Activated naive CD8-positive, alpha-beta T cell (primary cell): ENCODE measurements at regions not wholly inside any gene's neighbourhood (a gene's known extent, or its start where the extent isn't known, plus 50 kb on each side); places are given as distances from the start of the nearest gene placed in this dataset.

ENCODE experiments used
- H3K27ac Mint-ChIP-seq: one replicate; pipeline ENCODE4 v1.8.0; 2021; ENCODE audit warnings: mixed read lengths
- H3K27me3 Mint-ChIP-seq: one replicate; pipeline ENCODE4 v1.8.0; 2021; ENCODE audit warnings: mixed read lengths
- H3K36me3 Mint-ChIP-seq: one replicate; pipeline ENCODE4 v1.8.0; 2021; ENCODE audit warnings: mixed read lengths
- H3K4me1 Mint-ChIP-seq: one replicate; pipeline ENCODE4 v1.8.0; 2021; ENCODE audit warnings: low read depth, mixed read lengths
- H3K4me3 Mint-ChIP-seq: one replicate; pipeline ENCODE4 v1.8.0; 2021; ENCODE audit warnings: mild to moderate bottlenecking, mixed read lengths
- H3K9me3 Mint-ChIP-seq: one replicate; pipeline ENCODE4 v1.8.0; 2021; ENCODE audit warnings: low read depth, mixed read lengths

DNA sequence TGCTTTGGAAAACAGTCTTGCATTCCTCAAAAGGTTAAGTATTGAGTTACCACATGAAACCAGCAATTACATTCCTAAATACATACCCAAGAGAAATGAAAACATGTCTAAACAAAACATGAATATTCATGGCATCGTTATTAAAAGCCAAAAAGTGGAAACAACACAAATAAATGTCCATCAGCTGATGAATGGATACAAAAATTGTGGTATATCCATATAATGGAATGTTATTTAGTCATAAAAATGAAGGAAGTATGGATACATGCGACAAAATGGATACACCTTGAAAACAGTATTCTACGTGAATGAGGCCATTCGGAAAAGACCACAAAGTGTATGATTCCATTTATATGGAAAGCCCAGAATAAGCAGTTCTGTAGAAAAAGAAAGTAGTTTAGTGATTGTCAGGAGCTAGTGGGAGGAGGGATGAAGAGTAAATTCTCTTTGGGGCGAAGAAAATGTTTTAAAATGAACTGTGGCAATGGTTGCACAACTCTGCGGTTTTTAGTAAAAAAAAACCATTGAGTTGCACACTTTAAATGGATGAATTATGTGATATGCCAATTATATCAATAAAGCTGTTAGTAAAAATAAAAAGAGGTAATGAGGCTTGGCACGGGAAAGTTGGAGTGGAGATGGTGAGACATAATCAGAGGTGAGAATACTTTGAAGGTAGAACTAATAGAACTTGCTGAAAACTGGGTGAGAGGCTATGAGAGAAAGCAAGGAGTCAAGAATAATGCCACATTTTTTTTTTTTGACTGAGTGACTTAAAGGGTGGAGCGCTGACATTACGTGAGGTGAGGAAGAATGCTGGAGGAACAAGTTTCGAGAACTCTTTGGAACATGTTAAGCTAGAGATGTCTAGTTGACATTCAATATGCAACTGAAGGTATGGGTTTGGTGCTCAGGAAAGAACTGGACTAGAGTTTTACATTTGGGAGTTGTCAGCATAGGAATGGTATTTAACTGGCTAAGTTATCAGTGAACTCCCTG, 194.9 kb upstream of the ZNF608 start:
- H3K27ac Mint-ChIP-seq: no peak overlapping the region

DNA sequence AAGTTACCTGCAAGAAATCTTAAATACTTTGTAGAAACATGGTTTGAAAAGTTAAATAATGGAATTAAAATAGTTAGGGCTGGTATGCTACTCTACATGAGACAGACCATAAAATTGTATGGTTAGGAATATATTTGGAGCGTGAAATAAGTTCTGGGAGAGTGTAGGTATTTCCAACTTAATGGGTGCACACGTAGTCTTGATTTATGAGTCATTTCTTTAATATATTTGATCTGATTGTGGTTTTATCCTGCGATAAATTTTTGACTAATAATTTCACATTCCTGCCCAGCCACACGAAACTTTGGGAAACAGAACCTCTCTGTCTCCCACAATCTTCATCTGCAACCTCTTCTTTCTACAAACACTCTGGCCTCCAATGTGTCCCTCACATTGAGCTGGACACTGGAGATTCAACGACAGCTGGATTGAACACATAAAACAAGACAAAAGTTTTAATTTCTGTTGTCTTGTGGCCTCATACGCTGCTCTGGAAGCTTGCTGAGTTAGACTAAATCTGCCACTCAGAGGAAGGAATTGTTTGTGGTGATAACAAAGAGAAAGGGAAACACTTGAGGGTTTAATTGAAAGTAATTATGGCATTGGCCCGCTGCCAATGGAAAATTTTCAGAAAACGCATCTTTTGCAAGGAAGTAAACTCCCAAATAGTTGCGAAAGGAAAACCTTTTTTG, 201.8 kb upstream of the ZNF608 start:
- Mint-ChIP-seq H3K9me3 (no peaks in the 10 kb centered on the region), H3K36me3 (no peaks in the 10 kb centered on the region), H3K4me1 (no peaks in the 10 kb centered on the region), H3K27me3 (no peaks in the 10 kb centered on the region), H3K27ac (no peak overlapping the region), H3K4me3 (no peak overlapping the region)

More for the DNA sequence above, 194.9 kb upstream of the ZNF608 start:
- Mint-ChIP-seq H3K4me3 (no peak overlapping the region), H3K9me3 (peaks cover 4% of the 10 kb centered on the region), H3K36me3 (no peaks in the 10 kb centered on the region), H3K4me1 (no peaks in the 10 kb centered on the region), H3K27me3 (no peaks in the 10 kb centered on the region)

DNA sequence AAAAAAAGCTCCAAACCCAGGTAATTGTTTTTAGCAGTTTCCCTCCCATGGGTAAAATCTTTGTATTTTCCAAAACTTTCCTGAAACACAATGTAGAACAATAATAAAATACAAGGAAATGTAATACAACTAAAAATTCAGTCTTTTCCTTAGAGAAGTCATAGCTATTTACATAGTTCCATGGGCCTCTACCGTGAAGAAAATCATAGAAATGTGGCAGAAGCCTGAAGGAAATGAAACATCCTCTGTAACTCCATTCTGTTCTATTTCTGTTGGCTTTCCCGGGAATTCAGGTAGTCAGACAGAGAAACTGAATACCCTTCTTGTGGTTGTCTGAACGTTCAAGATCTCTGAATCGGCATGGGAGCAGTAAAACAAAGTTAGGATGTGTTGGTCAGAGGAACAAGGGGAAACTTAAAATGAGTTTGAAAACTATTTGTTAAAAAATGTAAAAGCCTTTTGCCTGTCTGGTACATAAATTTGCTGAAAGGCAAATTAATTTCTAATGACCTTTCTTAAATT, 202.4 kb upstream of the ZNF608 start:
- no peak overlapping the region for H3K4me3 Mint-ChIP-seq
- no peaks in the 10 kb centered on the region for H3K36me3 Mint-ChIP-seq
- no peaks in the 10 kb centered on the region for H3K9me3 Mint-ChIP-seq
- no peak overlapping the region for H3K27ac Mint-ChIP-seq
- H3K27me3 Mint-ChIP-seq: no peaks in the 10 kb centered on the region
- no peaks in the 10 kb centered on the region for H3K4me1 Mint-ChIP-seq

DNA sequence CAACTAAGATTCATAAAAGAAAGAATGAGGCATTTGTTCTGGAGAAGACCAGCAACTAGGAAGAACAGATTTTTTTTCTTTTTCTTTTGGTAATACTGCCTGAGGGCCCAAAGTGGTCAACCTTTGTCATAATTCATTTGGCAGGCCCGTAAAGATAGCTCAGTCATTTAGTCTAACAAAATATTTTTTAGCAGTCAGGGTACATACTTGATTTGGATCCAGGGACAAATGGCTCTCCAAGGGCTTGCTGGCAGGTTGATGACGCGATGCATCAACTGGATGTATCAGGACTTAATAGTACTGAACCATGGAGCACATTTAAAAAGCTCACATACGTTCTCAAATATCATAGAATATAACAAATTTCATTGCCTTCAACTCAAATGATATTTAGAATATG, 203.4 kb upstream of the ZNF608 start:
- Mint-ChIP-seq H3K4me1 (no peaks in the 10 kb centered on the region), H3K4me3 (no peak overlapping the region), H3K36me3 (no peaks in the 10 kb centered on the region), H3K9me3 (no peaks in the 10 kb centered on the region), H3K27ac (no peak overlapping the region), H3K27me3 (no peaks in the 10 kb centered on the region)

DNA sequence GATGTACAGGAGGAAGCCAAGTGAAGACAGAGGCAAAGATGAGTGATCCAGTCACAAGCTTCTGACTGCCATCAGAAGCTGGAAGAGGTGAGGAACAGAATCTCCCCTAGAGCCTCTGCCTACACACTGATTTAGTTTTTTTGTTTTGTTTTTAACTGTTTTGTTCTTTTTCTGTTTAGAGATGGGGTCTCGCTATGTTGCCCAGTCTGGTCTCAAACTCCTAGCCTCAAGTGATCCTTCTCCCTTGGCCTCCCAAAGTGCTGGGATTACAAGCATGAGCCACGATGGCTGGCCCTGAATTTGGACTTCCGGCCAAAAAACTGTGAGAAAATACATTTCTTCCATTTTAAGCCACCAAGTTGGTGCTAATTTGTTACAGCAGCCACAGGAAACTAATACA, 204.7 kb upstream of the ZNF608 start:
- Mint-ChIP-seq H3K4me3 (no peak overlapping the region), H3K27ac (no peak overlapping the region)

DNA sequence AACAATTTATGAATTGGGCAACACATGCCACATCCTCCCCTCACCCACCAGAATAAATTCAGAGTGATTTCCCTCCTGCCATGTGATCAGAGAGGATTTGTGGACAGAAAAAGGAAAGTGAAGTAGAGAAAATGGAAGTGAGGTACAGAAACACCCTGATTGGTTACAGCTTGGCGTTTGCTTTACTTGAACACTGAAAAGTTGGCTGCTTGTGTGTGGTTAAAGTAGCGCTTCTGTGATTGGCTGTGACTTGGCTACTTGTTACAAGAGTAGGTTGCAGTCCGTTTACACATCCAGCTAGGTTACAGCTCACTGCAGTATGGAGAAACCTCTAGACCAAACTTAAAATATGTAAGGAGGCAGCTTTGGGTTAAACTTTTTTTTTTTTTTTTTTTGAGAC, 205.2 kb upstream of the ZNF608 start:
- H3K27ac Mint-ChIP-seq: no peak overlapping the region
- H3K9me3 Mint-ChIP-seq: no peaks in the 10 kb centered on the region
- no peaks in the 10 kb centered on the region for H3K27me3 Mint-ChIP-seq
- no peak overlapping the region for H3K4me3 Mint-ChIP-seq
- no peaks in the 10 kb centered on the region for H3K36me3 Mint-ChIP-seq
- H3K4me1 Mint-ChIP-seq: no peaks in the 10 kb centered on the region

More for the DNA sequence above, 204.7 kb upstream of the ZNF608 start:
- H3K27me3 Mint-ChIP-seq: no peaks in the 10 kb centered on the region
- H3K4me1 Mint-ChIP-seq: no peaks in the 10 kb centered on the region
- H3K9me3 Mint-ChIP-seq: no peaks in the 10 kb centered on the region
- H3K36me3 Mint-ChIP-seq: no peaks in the 10 kb centered on the region

DNA sequence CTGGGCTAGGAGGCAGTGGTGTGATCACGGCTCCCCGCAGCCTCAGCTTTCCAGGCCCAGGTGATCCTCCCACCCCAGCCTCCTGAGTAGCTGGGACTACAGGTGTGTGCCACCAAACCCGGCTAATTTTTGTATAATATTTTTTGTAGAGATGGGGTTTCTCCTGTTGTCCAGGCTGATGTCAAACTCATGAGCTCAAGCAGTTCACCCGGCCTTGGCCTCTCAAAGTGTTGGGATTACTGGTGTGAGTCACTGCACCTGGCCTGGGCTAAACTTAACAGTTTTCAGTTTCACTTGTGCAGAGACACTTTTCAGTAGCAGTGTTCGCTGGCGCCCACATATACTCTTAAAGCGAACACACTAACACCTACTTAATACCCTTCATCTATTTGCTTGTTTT, 205.6 kb upstream of the ZNF608 start:
- Mint-ChIP-seq H3K27me3 (no peaks in the 10 kb centered on the region), H3K27ac (no peak overlapping the region), H3K4me1 (no peaks in the 10 kb centered on the region), H3K4me3 (no peak overlapping the region), H3K36me3 (no peaks in the 10 kb centered on the region), H3K9me3 (no peaks in the 10 kb centered on the region)

DNA sequence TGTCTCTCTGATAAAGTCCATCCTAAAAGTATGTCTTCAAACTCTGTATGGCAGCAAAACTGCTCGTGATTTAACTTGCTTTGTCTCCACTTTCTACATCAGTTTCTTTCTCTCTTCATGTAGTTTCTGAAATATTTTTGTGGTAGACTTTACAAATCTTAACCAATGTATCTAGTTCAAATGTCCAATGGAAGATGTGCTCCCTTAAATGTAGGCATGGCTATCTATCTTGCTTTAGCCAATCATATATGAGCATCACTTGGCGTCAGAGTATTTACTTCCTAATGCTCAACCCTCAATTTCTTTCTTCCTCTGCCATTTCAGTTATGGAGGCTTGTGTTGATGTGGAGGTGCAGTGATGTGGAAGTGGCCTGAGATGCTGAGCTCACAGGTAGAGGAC, 206.1 kb upstream of the ZNF608 start:
- H3K27me3 Mint-ChIP-seq: no peaks in the 10 kb centered on the region
- H3K36me3 Mint-ChIP-seq: no peaks in the 10 kb centered on the region
- no peaks in the 10 kb centered on the region for H3K4me1 Mint-ChIP-seq
- H3K27ac Mint-ChIP-seq: no peak overlapping the region
- no peaks in the 10 kb centered on the region for H3K9me3 Mint-ChIP-seq
- no peak overlapping the region for H3K4me3 Mint-ChIP-seq

DNA sequence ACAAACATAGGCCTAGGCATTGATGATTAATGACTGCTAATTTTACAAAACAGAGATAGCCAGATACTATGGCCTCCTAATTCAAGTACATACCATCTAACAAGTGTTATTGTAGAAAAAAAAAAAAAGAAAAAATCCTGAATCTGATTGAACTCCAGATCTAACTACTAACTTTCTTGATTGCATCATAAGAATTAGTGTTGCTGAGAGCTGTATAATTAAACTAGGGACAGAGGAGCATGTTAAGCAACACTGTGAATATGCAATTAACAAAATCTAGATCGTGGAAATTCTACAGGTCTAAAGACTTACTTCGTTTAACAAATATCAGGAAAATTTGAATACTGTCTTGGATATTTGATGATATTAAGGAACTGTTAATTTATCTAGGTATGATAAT, 208.3 kb upstream of the ZNF608 start:
- H3K27ac Mint-ChIP-seq: no peak overlapping the region
- no peaks in the 10 kb centered on the region for H3K9me3 Mint-ChIP-seq
- H3K4me1 Mint-ChIP-seq: no peaks in the 10 kb centered on the region
- H3K36me3 Mint-ChIP-seq: no peaks in the 10 kb centered on the region
- H3K27me3 Mint-ChIP-seq: no peaks in the 10 kb centered on the region
- H3K4me3 Mint-ChIP-seq: no peak overlapping the region

DNA sequence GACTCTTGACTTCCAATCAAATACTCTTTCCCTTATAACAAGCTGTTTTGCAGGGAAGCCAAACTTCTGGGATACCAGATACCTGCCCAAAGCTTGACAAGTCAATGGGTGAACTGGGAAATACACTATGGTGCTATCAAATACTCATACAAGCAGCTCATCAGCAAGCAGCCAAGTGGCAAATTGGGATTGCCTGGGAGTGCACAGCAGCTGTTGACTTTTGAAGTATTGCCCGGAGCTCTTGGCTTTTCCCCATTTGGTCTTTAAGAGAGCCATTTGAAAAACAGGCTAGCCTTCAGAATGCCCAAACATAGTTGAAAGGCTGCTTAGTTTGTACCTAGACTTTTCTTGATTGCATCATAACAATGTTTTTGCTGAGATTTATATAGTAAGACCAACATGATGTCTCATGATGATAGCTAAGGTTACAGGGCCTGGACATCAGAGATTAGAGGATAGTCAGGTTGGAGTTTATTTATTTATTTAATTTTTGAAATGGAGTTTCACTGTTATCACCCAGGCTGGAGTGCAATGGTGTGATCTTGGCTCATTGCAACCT, 210.1 kb upstream of the ZNF608 start:
- Mint-ChIP-seq H3K27me3 (no peaks in the 10 kb centered on the region), H3K4me1 (no peaks in the 10 kb centered on the region), H3K27ac (no peak overlapping the region), H3K9me3 (no peaks in the 10 kb centered on the region), H3K36me3 (no peaks in the 10 kb centered on the region), H3K4me3 (no peak overlapping the region)

DNA sequence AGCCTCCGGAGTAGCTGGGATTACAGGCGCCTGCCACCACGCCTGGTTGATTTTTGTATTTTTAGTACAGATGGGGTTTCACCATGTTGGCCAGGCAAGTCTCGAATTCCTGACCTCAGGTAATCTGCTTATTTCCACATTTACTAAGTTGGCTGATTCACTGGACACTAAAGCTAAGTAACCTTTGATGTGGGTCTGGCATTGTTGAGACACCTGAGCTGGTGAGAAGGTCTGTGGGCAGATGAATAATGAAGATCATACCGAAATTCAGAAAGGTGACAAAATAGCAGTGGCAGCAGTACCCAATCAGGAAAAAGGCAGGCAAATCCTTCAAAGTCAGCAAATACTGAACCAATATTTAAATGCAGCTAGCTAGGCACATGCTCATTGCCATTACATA, 210.6 kb upstream of the ZNF608 start:
- no peaks in the 10 kb centered on the region for H3K36me3 Mint-ChIP-seq
- no peak overlapping the region for H3K4me3 Mint-ChIP-seq
- no peaks in the 10 kb centered on the region for H3K27me3 Mint-ChIP-seq
- no peak overlapping the region for H3K27ac Mint-ChIP-seq
- no peaks in the 10 kb centered on the region for H3K4me1 Mint-ChIP-seq
- no peaks in the 10 kb centered on the region for H3K9me3 Mint-ChIP-seq

DNA sequence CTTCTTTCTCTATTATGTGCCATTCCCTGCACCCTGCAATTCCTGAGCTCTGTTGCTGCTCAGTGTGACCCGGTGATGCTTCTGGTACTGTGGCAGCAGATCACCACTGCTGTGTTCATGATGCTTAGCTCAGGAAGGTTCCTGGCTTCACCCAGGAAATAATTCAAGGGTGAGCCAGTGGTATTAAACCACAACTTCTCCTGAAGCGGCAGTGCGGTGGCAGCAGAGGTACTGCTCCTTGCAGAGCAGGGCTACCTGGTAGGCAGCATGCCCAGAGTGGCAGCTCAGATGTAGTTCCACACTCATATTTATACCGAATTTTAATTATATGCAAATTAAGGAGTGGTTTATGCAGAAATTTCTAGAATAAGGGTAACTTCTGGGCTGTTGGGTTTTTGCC, 213.8 kb upstream of the ZNF608 start:
- H3K9me3 Mint-ChIP-seq: no peaks in the 10 kb centered on the region
- H3K4me1 Mint-ChIP-seq: no peaks in the 10 kb centered on the region
- H3K36me3 Mint-ChIP-seq: no peaks in the 10 kb centered on the region
- H3K27ac Mint-ChIP-seq: no peak overlapping the region
- no peaks in the 10 kb centered on the region for H3K27me3 Mint-ChIP-seq
- H3K4me3 Mint-ChIP-seq: no peak overlapping the region

DNA sequence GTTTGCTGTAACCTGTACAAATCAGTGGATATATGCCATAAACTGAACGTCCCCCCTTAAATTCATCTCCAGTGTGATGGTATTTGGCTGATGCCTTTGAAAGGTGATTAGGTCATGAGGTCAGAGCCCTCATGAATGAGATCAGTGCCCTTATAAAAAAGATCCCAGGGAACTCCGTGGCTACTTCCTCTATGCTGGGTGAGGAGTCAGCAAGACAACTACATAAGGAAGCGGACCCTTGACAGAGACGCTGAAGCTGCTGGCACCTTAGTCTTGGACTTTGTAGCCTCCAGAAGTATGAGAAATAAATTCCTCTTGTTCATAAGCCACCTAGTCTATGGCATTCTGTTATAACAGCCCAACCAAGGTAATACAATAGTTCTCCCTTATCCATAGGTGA, 215.1 kb upstream of the ZNF608 start:
- Mint-ChIP-seq H3K27ac (no peak overlapping the region), H3K27me3 (no peaks in the 10 kb centered on the region)

DNA sequence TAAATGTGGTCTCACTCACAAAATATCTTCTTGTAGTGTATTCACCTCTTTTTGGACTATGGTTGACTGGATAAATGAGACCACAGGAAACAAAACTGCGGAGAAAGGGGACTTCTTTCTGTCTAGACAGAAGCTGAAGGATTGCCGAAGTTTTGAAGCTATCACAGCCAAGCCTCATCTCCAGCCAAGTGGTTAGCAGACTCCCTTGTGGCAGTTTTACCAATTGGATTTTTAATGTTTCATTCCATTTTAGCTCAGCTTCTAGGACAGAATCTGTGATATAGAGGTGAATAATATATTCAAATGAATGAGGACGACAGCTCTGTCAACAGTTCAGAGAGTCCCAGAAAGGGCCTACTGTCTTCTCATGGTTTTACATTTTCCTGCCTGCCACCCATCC, 215.7 kb upstream of the ZNF608 start:
- Mint-ChIP-seq H3K27ac (no peak overlapping the region), H3K9me3 (no peaks in the 10 kb centered on the region), H3K4me1 (no peaks in the 10 kb centered on the region), H3K27me3 (no peaks in the 10 kb centered on the region), H3K36me3 (no peaks in the 10 kb centered on the region), H3K4me3 (no peak overlapping the region)

More for the DNA sequence above, 215.1 kb upstream of the ZNF608 start:
- no peaks in the 10 kb centered on the region for H3K9me3 Mint-ChIP-seq
- no peaks in the 10 kb centered on the region for H3K4me1 Mint-ChIP-seq
- H3K36me3 Mint-ChIP-seq: no peaks in the 10 kb centered on the region
- no peak overlapping the region for H3K4me3 Mint-ChIP-seq

DNA sequence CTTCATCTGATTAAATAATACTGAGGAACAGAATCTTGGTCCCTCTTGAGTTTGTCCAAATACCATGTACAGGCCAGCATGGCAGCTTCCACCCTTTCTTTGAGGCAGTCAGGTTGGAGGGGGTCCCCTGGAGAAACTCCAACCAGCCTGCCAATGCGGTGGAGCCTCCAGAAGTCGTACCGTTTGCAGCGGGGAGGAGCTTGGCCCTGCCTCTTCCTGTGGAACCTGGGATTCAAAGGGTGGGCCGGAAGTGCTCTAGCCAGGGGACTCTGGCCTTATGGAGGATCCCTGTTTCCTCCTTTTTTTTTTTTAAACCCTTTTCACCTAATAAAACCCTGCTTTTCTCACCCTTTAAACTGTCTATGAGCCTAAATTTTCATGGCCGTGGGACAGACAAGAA, 216.3 kb upstream of the ZNF608 start:
- no peaks in the 10 kb centered on the region for H3K9me3 Mint-ChIP-seq
- H3K4me1 Mint-ChIP-seq: no peaks in the 10 kb centered on the region
- no peaks in the 10 kb centered on the region for H3K27me3 Mint-ChIP-seq
- no peak overlapping the region for H3K27ac Mint-ChIP-seq
- H3K36me3 Mint-ChIP-seq: no peaks in the 10 kb centered on the region
- no peak overlapping the region for H3K4me3 Mint-ChIP-seq
